ENCODE measurements at regions not wholly inside any gene's neighbourhood (a gene's known extent, or its start where the extent isn't known, plus 50 kb on each side); places are given as distances from the start of the nearest gene placed in this dataset.

DNA sequence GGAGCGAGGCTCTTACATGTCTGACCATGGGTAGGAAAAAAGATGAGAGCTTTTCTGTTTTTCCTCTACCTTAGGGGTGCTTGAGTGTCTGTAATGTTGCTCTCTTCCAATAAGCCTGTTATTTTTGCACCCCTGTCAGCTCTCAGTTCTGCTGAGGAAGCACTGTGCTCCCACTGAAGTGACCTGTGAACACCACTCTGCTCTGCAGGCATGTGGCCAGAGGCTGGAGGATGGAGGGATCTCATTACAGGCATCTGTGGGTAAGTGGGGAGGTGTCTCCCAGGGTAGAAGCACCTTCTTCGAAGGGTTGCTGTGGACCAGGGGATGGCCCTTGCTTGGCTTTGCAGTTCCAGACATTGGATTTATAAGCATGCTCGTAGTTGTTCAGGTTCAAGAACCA, 56.8 kb upstream of the RBM15 start (continued):
- TF ChIP-seq BHLHE40 (IDR thresholded peaks at IDR 0.05; ENCODE audit: low read depth, low read length) (no peak), KDM5A (IDR thresholded peaks at IDR 0.05) (no peak), POLR2A (IDR thresholded peaks at IDR 0.05; ENCODE audit: low read length) (no peak), HDAC2 (IDR thresholded peaks at IDR 0.05) (no peak), ZC3H11A (IDR thresholded peaks at IDR 0.05) (no peak), TP53 (CRISPR knock-in tag; IDR thresholded peaks at IDR 0.05) (no peak)

DNA sequence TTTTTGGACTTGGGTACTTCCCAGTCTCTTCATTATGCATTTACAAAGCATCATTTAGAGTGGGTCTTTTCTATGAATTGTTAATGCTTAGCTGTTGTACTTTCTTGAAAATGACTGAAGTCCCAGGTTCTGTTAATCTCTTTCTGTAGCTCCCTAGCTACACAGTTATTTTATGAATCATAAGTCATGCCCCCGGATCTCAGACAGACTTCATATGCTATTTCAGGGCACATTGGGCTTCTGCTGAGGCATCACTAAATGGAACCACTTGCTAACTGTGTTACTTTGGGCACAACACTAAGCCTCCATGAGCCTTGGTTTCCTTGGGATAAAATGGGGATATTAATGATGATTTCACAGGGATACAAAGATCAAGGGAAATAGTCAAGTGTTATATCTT, 55.5 kb upstream of the RBM15 start:
- ChIA-PET POLR2A (no interaction called here), CTCF (no interaction called here)
- Histone ChIP-seq H3K27ac (no peak overlapping the region), H3K4me2 (no peak overlapping the region), H3K4me1 (no peaks in the 10 kb centered on the region), H3K4me3 (no peak overlapping the region), H3K9me3 (no peaks in the 10 kb centered on the region)
- FAIRE-seq (no peak), ATAC-seq (no peak), DNase-seq (ENCODE audit: low read depth in 1 of 2, low spot score in 1 of 2) (no peak)
- TF ChIP-seq HOXB5 (CRISPR knock-in tag; IDR thresholded peaks at IDR 0.05) = no peak
- no peak for TF ChIP-seq ZFP36 (IDR thresholded peaks at IDR 0.05; ENCODE audit: borderline replicate concordance, partially characterized antibody)
- no peak for TF ChIP-seq JUNB (IDR thresholded peaks at IDR 0.05)
- no peak for TF ChIP-seq MAZ (IDR thresholded peaks at IDR 0.05; ENCODE audit: borderline replicate concordance, low read depth, low read length)
- no peak for TF ChIP-seq MYC (IDR thresholded peaks at IDR 0.05; ENCODE audit: borderline replicate concordance, low read length)
- TF ChIP-seq FOXS1 (CRISPR knock-in tag; IDR thresholded peaks at IDR 0.05) = no peak
- no peak for TF ChIP-seq ESRRA (IDR thresholded peaks at IDR 0.05; ENCODE audit: borderline replicate concordance, low read length)
- no peak for TF ChIP-seq ZSCAN20 (CRISPR knock-in tag; IDR thresholded peaks at IDR 0.05)
- no peak for TF ChIP-seq RCOR1 (IDR thresholded peaks at IDR 0.05; ENCODE audit: low read depth, low read length)
- TF ChIP-seq POLR2A (IDR thresholded peaks at IDR 0.05; ENCODE audit: low read length) = no peak
- no peak for TF ChIP-seq CHD2 (IDR thresholded peaks at IDR 0.05; ENCODE audit: low read length, partially characterized antibody)
- no peak for TF ChIP-seq CEBPB (IDR thresholded peaks at IDR 0.05)
- no peak for TF ChIP-seq TFCP2L1 (CRISPR knock-in tag; IDR thresholded peaks at IDR 0.05)
- TF ChIP-seq SMC3 (IDR thresholded peaks at IDR 0.05) = no peak
- TF ChIP-seq NR3C1 (IDR thresholded peaks at IDR 0.05) = no peak
- TF ChIP-seq KDM5A (IDR thresholded peaks at IDR 0.05) = no peak
- 56% methylated on average over 1 of the region's 1 CpG for WGBS (ENCODE audit: missing lambda C conversion rate)

DNA sequence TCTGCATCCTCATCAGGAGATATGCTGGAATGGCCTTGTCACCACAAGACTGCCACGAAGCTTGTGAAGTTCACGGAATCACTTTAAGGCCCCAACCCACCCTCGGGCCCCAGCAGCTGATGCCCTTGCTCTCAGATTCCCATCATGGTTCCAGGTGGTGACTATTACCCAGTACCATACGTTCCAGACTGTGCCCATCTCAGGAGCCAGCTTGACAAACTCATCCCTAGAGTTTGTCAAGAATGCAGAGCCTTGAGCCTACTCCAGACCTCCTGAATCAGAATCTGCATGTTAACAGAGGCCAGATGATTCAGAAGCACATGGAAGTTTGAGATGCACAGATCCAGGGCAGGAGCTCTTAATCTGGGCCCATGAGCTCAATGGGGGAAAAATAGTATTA, 53.9 kb upstream of the RBM15 start:
- POLR2A ChIA-PET = no interaction called here
- Histone ChIP-seq H3K4me1 (no peaks in the 10 kb centered on the region), H3K9me3 (no peaks in the 10 kb centered on the region), H3K27ac (no peak overlapping the region), H3K4me2 (no peak overlapping the region), H3K4me3 (no peak overlapping the region)
- FAIRE-seq (no peak), ATAC-seq (no peak), DNase-seq (ENCODE audit: low read depth in 1 of 2, low spot score in 1 of 2) (no peak)
- CTCF ChIA-PET = interaction anchor here (1.1 to 2.9 kb wide), 2 partner anchors 77 to 82 kb away, joined by 3 to 13 read pairs; no protein-coding TSS in a partner anchor
- WGBS (ENCODE audit: missing lambda C conversion rate) = 56% methylated on average over 4 of the region's 4 CpGs
- TF ChIP-seq EP300 (IDR thresholded peaks at IDR 0.05) (no peak), CBX8 (IDR thresholded peaks at IDR 0.05) (no peak), HDAC2 (IDR thresholded peaks at IDR 0.05) (no peak), ESRRA (IDR thresholded peaks at IDR 0.05; ENCODE audit: borderline replicate concordance, low read length) (no peak), KDM5A (IDR thresholded peaks at IDR 0.05) (no peak), EHF (CRISPR knock-in tag; IDR thresholded peaks at IDR 0.05) (no peak), CHD2 (IDR thresholded peaks at IDR 0.05; ENCODE audit: low read length, partially characterized antibody) (no peak), NFE2L2 (conservative IDR thresholded peaks at IDR 0.05; ENCODE audit: low read length) (no peak), TP53 (CRISPR knock-in tag; IDR thresholded peaks at IDR 0.05) (no peak), TFCP2L1 (CRISPR knock-in tag; IDR thresholded peaks at IDR 0.05) (no peak)
- TF ChIP-seq, protein P1, sequence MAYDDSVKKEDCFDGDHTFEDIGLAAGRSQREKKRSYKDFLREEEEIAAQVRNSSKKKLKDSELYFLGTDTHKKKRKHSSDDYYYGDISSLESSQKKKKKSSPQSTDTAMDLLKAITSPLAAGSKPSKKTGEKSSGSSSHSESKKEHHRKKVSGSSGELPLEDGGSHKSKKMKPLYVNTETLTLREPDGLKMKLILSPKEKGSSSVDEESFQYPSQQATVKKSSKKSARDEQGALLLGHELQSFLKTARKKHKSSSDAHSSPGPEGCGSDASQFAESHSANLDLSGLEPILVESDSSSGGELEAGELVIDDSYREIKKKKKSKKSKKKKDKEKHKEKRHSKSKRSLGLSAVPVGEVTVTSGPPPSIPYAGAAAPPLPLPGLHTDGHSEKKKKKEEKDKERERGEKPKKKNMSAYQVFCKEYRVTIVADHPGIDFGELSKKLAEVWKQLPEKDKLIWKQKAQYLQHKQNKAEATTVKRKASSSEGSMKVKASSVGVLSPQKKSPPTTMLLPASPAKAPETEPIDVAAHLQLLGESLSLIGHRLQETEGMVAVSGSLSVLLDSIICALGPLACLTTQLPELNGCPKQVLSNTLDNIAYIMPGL (CRISPR knock-in tag; IDR thresholded peaks at IDR 0.05; ENCODE audit: borderline replicate concordance) = no peak

All from A549 (cell line).